H1 (cell line): ENCODE measurements at regions not wholly inside any gene's neighbourhood (a gene's known extent, or its start where the extent isn't known, plus 50 kb on each side); places are given as distances from the start of the nearest gene placed in this dataset.

Experiments
- CHD1 ChIP-seq: IDR thresholded peaks from 2 replicates; pipeline ENCODE4 v1.6.1; 2012; ENCODE audit warnings: low read depth, low read length, improper control_type of control experiment
- CTBP2 ChIP-seq: IDR thresholded peaks from 2 replicates; pipeline ENCODE4 v1.7.0; 2011; ENCODE audit warnings: borderline replicate concordance, mild to moderate bottlenecking, moderate library complexity, mixed read lengths, low read length; ENCODE audit not compliant: insufficient read depth, insufficient read length
- SP4 ChIP-seq: IDR thresholded peaks from 2 replicates; pipeline ENCODE4 v1.6.1; 2012; ENCODE audit warnings: low read length, inconsistent platforms
- TAF1 ChIP-seq: IDR thresholded peaks from 2 replicates; pipeline ENCODE4 v1.6.1; 2011; ENCODE audit warnings: mild to moderate bottlenecking, low read depth, low read length
- TF ChIP-seq, protein P1 (sequence below): fragments of 300-600 bp; sonication (generic); IDR thresholded peaks from 2 replicates; pipeline ENCODE4 v1.7.1; 2012; ENCODE audit warnings: low read length, moderate library complexity, mild to moderate bottlenecking, inconsistent platforms; ENCODE audit not compliant: insufficient replicate concordance
- TF ChIP-seq, protein P2 (sequence below): IDR thresholded peaks from 2 replicates; pipeline ENCODE4 v1.6.1; 2011; ENCODE audit warnings: low read length, improper control_type of control experiment

GRCh38 chr10:129179972-129180678 is 286.9 kb upstream of the MGMT start (continued):
- TF ChIP-seq, protein P1, sequence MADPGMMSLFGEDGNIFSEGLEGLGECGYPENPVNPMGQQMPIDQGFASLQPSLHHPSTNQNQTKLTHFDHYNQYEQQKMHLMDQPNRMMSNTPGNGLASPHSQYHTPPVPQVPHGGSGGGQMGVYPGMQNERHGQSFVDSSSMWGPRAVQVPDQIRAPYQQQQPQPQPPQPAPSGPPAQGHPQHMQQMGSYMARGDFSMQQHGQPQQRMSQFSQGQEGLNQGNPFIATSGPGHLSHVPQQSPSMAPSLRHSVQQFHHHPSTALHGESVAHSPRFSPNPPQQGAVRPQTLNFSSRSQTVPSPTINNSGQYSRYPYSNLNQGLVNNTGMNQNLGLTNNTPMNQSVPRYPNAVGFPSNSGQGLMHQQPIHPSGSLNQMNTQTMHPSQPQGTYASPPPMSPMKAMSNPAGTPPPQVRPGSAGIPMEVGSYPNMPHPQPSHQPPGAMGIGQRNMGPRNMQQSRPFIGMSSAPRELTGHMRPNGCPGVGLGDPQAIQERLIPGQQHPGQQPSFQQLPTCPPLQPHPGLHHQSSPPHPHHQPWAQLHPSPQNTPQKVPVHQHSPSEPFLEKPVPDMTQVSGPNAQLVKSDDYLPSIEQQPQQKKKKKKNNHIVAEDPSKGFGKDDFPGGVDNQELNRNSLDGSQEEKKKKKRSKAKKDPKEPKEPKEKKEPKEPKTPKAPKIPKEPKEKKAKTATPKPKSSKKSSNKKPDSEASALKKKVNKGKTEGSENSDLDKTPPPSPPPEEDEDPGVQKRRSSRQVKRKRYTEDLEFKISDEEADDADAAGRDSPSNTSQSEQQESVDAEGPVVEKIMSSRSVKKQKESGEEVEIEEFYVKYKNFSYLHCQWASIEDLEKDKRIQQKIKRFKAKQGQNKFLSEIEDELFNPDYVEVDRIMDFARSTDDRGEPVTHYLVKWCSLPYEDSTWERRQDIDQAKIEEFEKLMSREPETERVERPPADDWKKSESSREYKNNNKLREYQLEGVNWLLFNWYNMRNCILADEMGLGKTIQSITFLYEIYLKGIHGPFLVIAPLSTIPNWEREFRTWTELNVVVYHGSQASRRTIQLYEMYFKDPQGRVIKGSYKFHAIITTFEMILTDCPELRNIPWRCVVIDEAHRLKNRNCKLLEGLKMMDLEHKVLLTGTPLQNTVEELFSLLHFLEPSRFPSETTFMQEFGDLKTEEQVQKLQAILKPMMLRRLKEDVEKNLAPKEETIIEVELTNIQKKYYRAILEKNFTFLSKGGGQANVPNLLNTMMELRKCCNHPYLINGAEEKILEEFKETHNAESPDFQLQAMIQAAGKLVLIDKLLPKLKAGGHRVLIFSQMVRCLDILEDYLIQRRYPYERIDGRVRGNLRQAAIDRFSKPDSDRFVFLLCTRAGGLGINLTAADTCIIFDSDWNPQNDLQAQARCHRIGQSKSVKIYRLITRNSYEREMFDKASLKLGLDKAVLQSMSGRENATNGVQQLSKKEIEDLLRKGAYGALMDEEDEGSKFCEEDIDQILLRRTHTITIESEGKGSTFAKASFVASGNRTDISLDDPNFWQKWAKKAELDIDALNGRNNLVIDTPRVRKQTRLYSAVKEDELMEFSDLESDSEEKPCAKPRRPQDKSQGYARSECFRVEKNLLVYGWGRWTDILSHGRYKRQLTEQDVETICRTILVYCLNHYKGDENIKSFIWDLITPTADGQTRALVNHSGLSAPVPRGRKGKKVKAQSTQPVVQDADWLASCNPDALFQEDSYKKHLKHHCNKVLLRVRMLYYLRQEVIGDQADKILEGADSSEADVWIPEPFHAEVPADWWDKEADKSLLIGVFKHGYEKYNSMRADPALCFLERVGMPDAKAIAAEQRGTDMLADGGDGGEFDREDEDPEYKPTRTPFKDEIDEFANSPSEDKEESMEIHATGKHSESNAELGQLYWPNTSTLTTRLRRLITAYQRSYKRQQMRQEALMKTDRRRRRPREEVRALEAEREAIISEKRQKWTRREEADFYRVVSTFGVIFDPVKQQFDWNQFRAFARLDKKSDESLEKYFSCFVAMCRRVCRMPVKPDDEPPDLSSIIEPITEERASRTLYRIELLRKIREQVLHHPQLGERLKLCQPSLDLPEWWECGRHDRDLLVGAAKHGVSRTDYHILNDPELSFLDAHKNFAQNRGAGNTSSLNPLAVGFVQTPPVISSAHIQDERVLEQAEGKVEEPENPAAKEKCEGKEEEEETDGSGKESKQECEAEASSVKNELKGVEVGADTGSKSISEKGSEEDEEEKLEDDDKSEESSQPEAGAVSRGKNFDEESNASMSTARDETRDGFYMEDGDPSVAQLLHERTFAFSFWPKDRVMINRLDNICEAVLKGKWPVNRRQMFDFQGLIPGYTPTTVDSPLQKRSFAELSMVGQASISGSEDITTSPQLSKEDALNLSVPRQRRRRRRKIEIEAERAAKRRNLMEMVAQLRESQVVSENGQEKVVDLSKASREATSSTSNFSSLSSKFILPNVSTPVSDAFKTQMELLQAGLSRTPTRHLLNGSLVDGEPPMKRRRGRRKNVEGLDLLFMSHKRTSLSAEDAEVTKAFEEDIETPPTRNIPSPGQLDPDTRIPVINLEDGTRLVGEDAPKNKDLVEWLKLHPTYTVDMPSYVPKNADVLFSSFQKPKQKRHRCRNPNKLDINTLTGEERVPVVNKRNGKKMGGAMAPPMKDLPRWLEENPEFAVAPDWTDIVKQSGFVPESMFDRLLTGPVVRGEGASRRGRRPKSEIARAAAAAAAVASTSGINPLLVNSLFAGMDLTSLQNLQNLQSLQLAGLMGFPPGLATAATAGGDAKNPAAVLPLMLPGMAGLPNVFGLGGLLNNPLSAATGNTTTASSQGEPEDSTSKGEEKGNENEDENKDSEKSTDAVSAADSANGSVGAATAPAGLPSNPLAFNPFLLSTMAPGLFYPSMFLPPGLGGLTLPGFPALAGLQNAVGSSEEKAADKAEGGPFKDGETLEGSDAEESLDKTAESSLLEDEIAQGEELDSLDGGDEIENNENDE = no peak
- TF ChIP-seq CHD1 (no peak), SP4 (no peak), TAF1 (no peak), CTBP2 (no peak)
- TF ChIP-seq, protein P2, sequence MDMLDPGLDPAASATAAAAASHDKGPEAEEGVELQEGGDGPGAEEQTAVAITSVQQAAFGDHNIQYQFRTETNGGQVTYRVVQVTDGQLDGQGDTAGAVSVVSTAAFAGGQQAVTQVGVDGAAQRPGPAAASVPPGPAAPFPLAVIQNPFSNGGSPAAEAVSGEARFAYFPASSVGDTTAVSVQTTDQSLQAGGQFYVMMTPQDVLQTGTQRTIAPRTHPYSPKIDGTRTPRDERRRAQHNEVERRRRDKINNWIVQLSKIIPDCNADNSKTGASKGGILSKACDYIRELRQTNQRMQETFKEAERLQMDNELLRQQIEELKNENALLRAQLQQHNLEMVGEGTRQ = no peak
